Skin epidermis (tissue), 12 donors: ENCODE measurements at regions not wholly inside any gene's neighbourhood (a gene's known extent, or its start where the extent isn't known, plus 50 kb on each side); places are given as distances from the start of the nearest gene placed in this dataset.
"Not testable (repeated sequence)": the region's sequence is repeated elsewhere in the genome, so short reads cannot be mapped to it uniquely, and the experiment has no call there.

Source experiments
- H3K27ac ChIP-seq, 21 experiments: fragments of 200-600 bp; sonication (generic) in 11 of 21; one replicate each; pipeline ENCODE4 v1.5.0; 2020; ENCODE audit warnings: mild to moderate bottlenecking in 3 of 21, inconsistent platforms in 2 of 21, moderate library complexity in 2 of 21
- H3K4me3 ChIP-seq, 7 experiments: fragments of 200-600 bp; sonication (generic) in 2 of 7; one replicate each; pipeline ENCODE4 v1.5.0; 2020; ENCODE audit warnings: inconsistent platforms in 2 of 7, mild to moderate bottlenecking in 2 of 7, moderate library complexity in 1 of 7

DNA sequence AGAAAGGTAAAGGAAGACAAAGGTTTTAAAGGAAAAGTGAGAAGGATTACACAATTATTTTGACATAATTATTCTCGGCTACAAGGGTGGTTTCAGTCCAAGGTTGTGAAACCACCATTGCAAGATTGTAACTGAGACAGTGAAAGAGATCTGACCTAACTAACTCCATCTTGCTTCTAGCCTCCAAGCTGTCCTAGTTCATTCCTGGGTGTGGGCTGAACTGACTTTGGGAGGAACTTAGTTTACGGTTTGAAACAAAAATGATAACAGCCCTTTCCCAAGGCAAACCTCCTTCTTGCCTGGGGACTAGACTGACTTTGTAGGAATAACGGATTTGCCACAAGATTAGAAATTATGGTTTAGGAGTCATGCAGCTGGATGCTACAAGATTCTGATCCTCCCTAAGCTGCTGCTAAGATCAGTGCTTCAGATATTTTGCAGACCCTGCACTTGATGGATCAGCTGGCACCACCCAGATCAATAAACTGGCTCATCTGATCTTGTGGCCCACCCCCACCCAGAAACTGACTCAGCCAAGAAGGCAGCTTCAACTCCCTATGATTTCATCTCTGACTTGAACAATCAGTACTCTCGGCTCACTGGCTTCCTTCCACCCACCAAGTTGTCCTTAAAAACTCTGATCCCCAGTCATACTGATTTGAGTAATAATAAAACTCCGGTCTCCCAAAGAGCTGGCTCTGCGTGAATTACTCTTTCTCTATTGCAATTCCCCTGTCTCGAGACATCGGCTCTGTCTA is 57.7 kb upstream of the AADACL2 start:
- H3K27ac ChIP-seq: no peak overlapping the region
- H3K4me3 ChIP-seq: no peak overlapping the region

- Histone ChIP-seq H3K4me3 (no peak overlapping the region), H3K27ac (no peak overlapping the region)
Observed at GRCh38 chr3:151673974-151674373, 59.8 kb upstream of the AADACL2 start.

DNA sequence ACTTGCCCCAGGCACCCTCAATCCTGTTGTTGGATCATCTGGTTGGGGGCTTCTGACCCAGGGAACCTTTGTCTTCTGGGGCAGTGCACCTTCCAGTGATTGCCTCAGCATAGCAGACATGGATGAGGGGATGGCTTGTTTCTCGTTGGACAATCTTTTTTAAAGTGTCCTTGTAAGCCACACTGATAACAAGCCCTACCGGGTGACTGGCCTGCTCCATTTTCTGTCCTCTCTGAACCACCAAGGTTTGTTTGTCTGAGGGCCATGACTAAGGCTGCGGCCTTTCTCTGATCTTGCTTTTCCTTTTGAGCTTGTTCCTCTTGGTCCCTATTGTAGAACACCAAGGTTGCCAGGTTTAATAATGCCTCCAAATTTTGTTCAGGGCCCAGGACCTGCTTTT is 66.0 kb upstream of the AADACL2 start:
- not testable (repeated sequence) for H3K4me3 ChIP-seq, H3K27ac ChIP-seq

DNA sequence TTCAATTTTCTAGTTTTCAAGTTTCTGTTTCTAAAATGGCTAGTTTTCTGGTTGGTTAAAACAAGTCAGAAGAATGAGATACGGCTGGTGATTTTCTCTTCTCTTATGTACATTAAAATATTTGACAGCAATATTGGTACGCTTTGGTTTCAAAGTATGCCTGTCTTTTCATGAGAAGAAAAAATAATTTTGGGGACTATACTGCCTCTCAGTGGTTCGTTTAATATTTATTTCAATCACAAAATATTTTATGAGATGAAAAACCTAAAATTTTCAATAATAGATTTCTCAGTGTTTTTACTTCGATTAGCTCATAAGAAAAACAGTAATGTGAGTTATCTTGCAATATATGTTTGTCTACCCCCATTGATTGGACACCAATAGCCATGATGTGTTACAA is 72.8 kb upstream of the AADACL2 start:
- H3K4me3 ChIP-seq: no peak overlapping the region
- H3K27ac ChIP-seq: no peak overlapping the region

GRCh38 chr3:151644986-151645385 is 88.7 kb upstream of the AADACL2 start:
- H3K27ac ChIP-seq: peak overlapping the region in 1 of 21 experiments; percentile 28
- H3K4me3 ChIP-seq: no peak overlapping the region

- H3K4me3 ChIP-seq: no peak overlapping the region
- peak overlapping the region in 1 of 21 experiments; percentile 39 for H3K27ac ChIP-seq
Observed at GRCh38 chr3:151644020-151644620, 89.6 kb upstream of the AADACL2 start.

DNA sequence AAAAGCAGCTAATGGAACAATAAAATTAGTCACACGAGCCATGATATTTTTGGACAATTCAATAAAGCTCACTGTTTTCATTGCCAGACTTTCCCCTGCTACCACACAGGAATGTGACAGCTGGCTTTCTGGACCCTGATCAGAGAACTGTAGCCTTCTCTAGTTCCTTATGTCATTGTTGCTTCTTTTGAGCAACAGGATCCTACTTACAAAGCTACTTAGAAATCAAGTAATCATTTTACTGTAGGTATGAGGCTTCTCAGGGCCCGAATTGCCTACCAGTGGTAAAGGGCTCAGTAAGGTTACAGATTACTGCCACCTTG is 94.3 kb upstream of the AADACL2 start:
- H3K27ac ChIP-seq: peak overlapping the region in 1 of 21 experiments; percentile 62

GRCh38 chr3:151638555-151639417 is 94.9 kb upstream of the AADACL2 start:
- Histone ChIP-seq H3K27ac (no peak overlapping the region), H3K4me3 (no peak overlapping the region)

More for the DNA sequence above, 94.3 kb upstream of the AADACL2 start:
- H3K4me3 ChIP-seq: no peak overlapping the region

DNA sequence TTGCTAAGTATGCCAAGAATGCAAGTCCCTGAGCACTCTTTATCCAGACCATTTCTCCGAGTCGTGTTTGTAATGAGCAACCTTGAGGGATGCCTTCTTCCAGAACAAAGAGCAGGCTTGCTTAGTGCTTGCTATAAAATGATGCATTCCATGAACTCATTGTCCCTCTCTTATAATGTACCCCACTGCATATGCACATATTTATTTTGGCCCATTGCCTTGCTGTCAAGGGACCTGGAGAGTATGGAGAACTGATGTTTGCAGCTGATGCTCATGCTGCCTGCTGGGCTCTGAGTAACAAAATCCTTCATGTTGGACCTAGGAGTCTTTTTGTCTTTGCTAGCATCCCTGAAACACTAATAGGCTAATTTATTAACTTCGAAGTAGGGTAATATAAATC is 97.8 kb upstream of the AADACL2 start:
- Histone ChIP-seq H3K4me3 (no peak overlapping the region), H3K27ac (no peak overlapping the region)

DNA sequence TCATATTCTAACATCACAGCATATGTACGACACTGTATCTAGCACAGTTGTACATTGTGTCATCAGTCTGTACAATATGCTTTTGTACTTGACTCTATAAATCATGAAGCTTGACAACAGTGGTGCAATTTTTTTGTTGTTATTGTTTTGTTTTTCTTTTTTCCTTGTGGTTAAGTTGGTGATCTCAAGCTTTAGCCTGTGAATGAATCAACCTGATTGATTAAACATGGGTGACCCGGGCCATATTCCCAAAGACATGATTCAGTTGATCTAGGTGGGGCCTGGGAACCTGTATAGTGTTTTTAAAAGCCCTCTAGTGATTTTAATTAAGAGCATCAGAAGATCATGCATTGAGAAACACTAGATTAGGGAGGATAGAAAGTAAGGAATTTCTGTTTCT is 101.8 kb upstream of the AADACL2 start:
- Histone ChIP-seq H3K27ac (peak overlapping the region in 5 of 21 experiments; percentile 29 to 45 (median 36)), H3K4me3 (no peak overlapping the region)

DNA sequence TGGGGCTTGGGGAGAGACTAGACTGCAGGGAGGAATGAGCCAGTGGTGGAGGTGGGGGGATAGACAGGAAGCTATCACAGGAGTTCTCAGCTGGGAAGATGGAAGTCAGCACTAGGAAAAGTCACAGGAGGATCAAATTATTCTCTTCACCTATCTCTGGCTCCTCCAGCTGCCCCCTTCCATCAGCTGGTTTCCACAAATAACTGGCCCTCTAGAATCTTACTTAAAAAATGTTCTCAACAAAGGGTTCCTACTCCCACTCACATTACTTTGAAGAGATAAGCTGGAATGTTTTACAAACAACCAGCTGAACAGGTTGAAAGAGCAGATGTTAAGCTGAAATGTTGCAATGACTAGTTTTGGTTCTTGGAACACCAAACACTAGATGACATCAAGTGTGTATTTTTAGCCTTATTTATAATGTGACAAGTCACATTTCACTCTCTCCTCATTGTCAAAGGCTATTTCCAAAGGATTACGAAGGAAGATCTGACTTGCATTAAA is 102.7 kb upstream of the AADACL2 start:
- peak overlapping the region in 6 of 21 experiments; percentile 10 to 52 (median 36) for H3K27ac ChIP-seq
- H3K4me3 ChIP-seq: no peak overlapping the region

DNA sequence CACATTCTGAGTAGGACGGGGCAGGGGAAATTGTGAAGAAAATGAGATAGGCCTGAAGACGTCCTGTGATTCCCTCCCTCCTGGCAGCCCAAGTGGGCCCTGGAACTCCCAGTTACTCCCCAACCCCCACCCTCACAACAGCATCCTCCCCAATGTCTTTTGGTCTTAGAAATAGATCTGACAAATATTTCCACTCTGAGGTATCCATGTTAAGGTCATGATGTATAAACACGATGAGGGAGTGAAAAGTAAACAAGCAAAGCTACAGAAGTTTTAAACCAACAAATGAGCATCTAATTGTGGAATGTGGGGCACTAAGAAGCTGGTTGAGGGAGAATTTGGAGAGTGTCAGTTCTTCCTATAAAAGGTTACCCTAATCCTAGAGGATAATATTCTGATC is 103.7 kb upstream of the AADACL2 start:
- H3K4me3 ChIP-seq: no peak overlapping the region
- H3K27ac ChIP-seq: no peak overlapping the region

DNA sequence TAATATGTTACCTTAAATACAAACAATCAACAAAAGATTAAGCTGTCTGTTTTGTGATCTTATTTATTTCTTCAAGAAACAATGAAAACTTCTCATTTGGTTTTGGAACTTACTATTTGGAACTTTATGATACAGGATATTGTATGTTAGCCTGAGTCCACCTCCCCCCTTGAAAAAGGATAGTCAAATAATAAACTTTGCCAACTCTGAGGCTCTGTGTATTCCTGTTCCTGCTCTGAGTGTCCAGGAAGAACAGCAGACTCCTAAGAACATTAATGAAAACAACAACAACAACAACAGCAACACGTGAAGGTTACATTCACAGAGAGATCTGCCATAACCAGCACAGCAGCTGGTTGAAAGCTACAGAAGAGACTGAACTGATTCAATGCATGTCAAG is 108.1 kb upstream of the AADACL2 start:
- H3K4me3 ChIP-seq: no peak overlapping the region
- peak overlapping the region in 4 of 21 experiments; percentile 10 to 45 (median 32) for H3K27ac ChIP-seq

- Histone ChIP-seq H3K4me3 (no peak overlapping the region), H3K27ac (peak overlapping the region in 3 of 21 experiments; percentile 10 to 45 (median 25))
Observed at GRCh38 chr3:151625086-151625485, 108.6 kb upstream of the AADACL2 start.

DNA sequence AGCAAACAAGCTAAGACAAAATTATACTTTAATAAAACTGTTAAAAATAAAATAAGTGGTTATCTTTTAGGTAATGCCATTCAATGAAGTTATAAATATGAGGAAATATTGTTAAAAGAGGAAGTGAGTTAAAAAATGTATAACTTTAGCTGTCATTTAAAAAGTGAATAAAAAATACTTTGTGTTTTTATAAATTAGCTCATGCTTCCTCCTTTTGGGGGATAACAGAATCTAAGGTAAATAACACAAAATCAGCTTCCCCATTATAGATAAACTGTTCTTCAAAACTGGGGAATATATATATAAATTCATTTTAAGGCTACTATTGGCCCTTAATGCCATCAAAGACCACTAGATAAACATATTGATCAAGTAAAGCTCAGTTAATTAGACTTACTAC is 113.7 kb upstream of the AADACL2 start:
- Histone ChIP-seq H3K4me3 (no peak overlapping the region), H3K27ac (no peak overlapping the region)

GRCh38 chr3:151615464-151615863 is 118.3 kb upstream of the AADACL2 start:
- Histone ChIP-seq H3K27ac (no peak overlapping the region), H3K4me3 (no peak overlapping the region)

DNA sequence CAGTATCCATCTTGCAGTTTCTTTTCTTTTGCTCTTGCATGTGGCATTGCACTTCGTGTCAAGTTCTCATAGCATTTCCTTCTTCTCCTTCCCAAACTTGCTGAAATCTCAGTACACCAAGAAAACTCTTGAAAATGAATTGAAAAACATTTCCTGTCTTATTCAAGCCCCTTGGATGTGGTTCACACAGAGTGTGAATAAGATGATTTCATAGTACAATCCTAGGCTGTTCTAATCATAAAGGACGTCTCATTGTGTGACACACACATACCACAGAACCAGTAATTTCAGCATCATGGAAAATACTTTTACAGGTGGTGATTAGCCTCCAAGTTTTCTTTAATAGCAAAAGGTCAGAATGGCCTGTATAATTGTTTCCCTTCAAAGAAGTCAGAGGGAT is 121.6 kb upstream of the AADACL2 start:
- Histone ChIP-seq H3K27ac (no peak overlapping the region), H3K4me3 (no peak overlapping the region)

- H3K4me3 ChIP-seq: no peak overlapping the region
Observed at GRCh38 chr3:151611419-151611818, 122.3 kb upstream of the AADACL2 start.

GRCh38 chr3:151609491-151609890 is 124.2 kb upstream of the AADACL2 start:
- Histone ChIP-seq H3K4me3 (no peak overlapping the region), H3K27ac (no peak overlapping the region)

More at GRCh38 chr3:151611419-151611818, 122.3 kb upstream of the AADACL2 start:
- no peak overlapping the region for H3K27ac ChIP-seq

DNA sequence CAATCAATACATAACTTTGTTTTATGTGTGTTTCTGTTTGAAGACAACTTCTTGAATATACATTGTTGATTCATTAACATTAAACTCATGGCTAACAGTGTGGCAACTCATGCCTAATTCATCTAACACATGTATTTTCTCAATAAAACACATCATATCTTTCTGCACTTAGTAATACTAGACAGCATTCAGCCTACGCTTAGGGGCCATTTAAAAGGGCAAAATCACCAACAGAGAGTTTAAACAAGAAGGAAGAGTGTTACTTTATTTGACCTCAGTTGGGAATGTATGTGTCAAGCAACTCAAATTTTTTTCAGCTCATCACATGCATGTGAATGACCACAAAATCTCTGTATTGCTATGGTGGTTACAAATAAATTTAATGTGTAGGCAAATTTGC is 128.8 kb upstream of the AADACL2 start:
- H3K27ac ChIP-seq: no peak overlapping the region
- H3K4me3 ChIP-seq: no peak overlapping the region
